Activated CD8-positive, alpha-beta memory T cell treated with anti-CD3 and anti-CD28 coated beads, Interleukin-2, amount 50 U/mL, for 48 hours (primary cell): ENCODE measurements at regions not wholly inside any gene's neighbourhood (a gene's known extent, or its start where the extent isn't known, plus 50 kb on each side); places are given as distances from the start of the nearest gene placed in this dataset.
"Not testable (repeated sequence)": the region's sequence is repeated elsewhere in the genome, so short reads cannot be mapped to it uniquely, and the experiment has no call there.

Experiments used
- DNase-seq: peaks from one replicate; pipeline ENCODE4 v3.0.0-alpha.2; 2020

- DNase-seq, result no peak
Measured at GRCh38 chr18:997499-997898, 92.8 kb downstream of the ADCYAP1 start.

GRCh38 chr18:998936-999335 lies 94.3 kb downstream of the ADCYAP1 start:
- no peak for DNase-seq

GRCh38 chr18:1002653-1003178 lies 98.0 kb downstream of the ADCYAP1 start:
- no peak for DNase-seq

GRCh38 chr18:1003499-1003898 lies 98.8 kb downstream of the ADCYAP1 start:
- no peak for DNase-seq

- DNase-seq, result no peak
Measured at GRCh38 chr18:1006304-1006703, 101.6 kb downstream of the ADCYAP1 start.

GRCh38 chr18:1006965-1007364 lies 102.3 kb downstream of the ADCYAP1 start:
- DNase-seq, result no peak

GRCh38 chr18:1011349-1011748 lies 106.7 kb downstream of the ADCYAP1 start:
- no peak for DNase-seq

GRCh38 chr18:1012775-1013174 lies 108.1 kb downstream of the ADCYAP1 start:
- no peak for DNase-seq

GRCh38 chr18:1013951-1014350 lies 109.3 kb downstream of the ADCYAP1 start:
- DNase-seq, result no peak

GRCh38 chr18:1014509-1014908 lies 109.8 kb downstream of the ADCYAP1 start:
- no peak for DNase-seq

GRCh38 chr18:1014951-1015624 lies 110.4 kb downstream of the ADCYAP1 start:
- no peak for DNase-seq

- no peak for DNase-seq
Measured at GRCh38 chr18:1015777-1016176, 111.1 kb downstream of the ADCYAP1 start.

GRCh38 chr18:1017227-1018058 lies 112.8 kb downstream of the ADCYAP1 start:
- no peak for DNase-seq

GRCh38 chr18:1018181-1018681 lies 113.6 kb downstream of the ADCYAP1 start:
- DNase-seq, result no peak

GRCh38 chr18:1019191-1019590 lies 114.5 kb downstream of the ADCYAP1 start:
- no peak for DNase-seq

- DNase-seq, result no peak
Measured at GRCh38 chr18:1020731-1021344, 116.2 kb downstream of the ADCYAP1 start.

GRCh38 chr18:1026930-1027329 lies 122.3 kb downstream of the ADCYAP1 start:
- DNase-seq, result no peak

- not testable (repeated sequence) for DNase-seq
Measured at GRCh38 chr18:1033092-1033491, 128.4 kb downstream of the ADCYAP1 start.

- DNase-seq, result no peak
Measured at GRCh38 chr18:1034971-1035370, 130.3 kb downstream of the ADCYAP1 start.

- DNase-seq, result no peak
Measured at GRCh38 chr18:1036926-1037325, 132.3 kb downstream of the ADCYAP1 start.

GRCh38 chr18:1037776-1038175 lies 133.1 kb downstream of the ADCYAP1 start:
- no peak for DNase-seq

GRCh38 chr18:1039421-1039820 lies 134.8 kb downstream of the ADCYAP1 start:
- DNase-seq, result no peak

GRCh38 chr18:1043039-1043438 lies 138.4 kb downstream of the ADCYAP1 start:
- not testable (repeated sequence) for DNase-seq
